BLaER1 (cell line): ENCODE measurements at regions not wholly inside any gene's neighbourhood (a gene's known extent, or its start where the extent isn't known, plus 50 kb on each side); places are given as distances from the start of the nearest gene placed in this dataset.

Source experiments
- H3K27ac ChIP-seq: shearing (Covaris generic); formaldehyde crosslinking; 2 replicates; pipeline ENCODE4 v1.8.1; 2022
- H3K27me3 ChIP-seq: shearing (Covaris generic); formaldehyde crosslinking; 2 replicates; pipeline ENCODE4 v1.8.1; 2022
- H3K36me3 ChIP-seq: shearing (Covaris generic); formaldehyde crosslinking; 2 replicates; pipeline ENCODE4 v1.8.1; 2022
- H3K4me1 ChIP-seq: shearing (Covaris generic); formaldehyde crosslinking; 2 replicates; pipeline ENCODE4 v1.8.1; 2022
- H3K4me2 ChIP-seq: shearing (Covaris generic); formaldehyde crosslinking; 2 replicates; pipeline ENCODE4 v1.8.1; 2022
- H3K4me3 ChIP-seq: shearing (Covaris generic); formaldehyde crosslinking; 2 replicates; pipeline ENCODE4 v1.8.1; 2022
- H3K9ac ChIP-seq: shearing (Covaris generic); formaldehyde crosslinking; 2 replicates; pipeline ENCODE4 v1.8.1; 2022
- H3K9me3 ChIP-seq: shearing (Covaris generic); formaldehyde crosslinking; 2 replicates; pipeline ENCODE4 v1.8.1; 2022
- H4K20me1 ChIP-seq: shearing (Covaris generic); formaldehyde crosslinking; 2 replicates; pipeline ENCODE4 v1.8.1; 2022
- Cebpa-rat ChIP-seq: shearing (Covaris generic); IDR thresholded peaks from 2 replicates; pipeline ENCODE4 v1.8.1; 2022

GRCh38 chr2:183919167-183919566 lies 679.2 kb upstream of the ZNF804A start:
- Histone ChIP-seq H3K9me3 (no peaks in the 10 kb centered on the region), H3K36me3 (no peaks in the 10 kb centered on the region), H3K4me3 (no peak overlapping the region), H3K27ac (no peak overlapping the region), H3K9ac (no peak overlapping the region), H3K4me2 (no peak overlapping the region), H3K27me3 (no peaks in the 10 kb centered on the region), H4K20me1 (no peaks in the 10 kb centered on the region), H3K4me1 (no peaks in the 10 kb centered on the region)
- TF ChIP-seq Cebpa-rat: no peak

- no peak for TF ChIP-seq Cebpa-rat
- Histone ChIP-seq H4K20me1 (no peaks in the 10 kb centered on the region), H3K27ac (no peak overlapping the region), H3K9ac (no peak overlapping the region), H3K9me3 (no peaks in the 10 kb centered on the region), H3K27me3 (no peaks in the 10 kb centered on the region), H3K4me3 (no peak overlapping the region), H3K4me2 (no peak overlapping the region), H3K36me3 (no peaks in the 10 kb centered on the region), H3K4me1 (no peaks in the 10 kb centered on the region)
Observed at GRCh38 chr2:183919926-183920325, 678.4 kb upstream of the ZNF804A start.

GRCh38 chr2:183925281-183925680 lies 673.0 kb upstream of the ZNF804A start:
- H3K27ac ChIP-seq: no peak overlapping the region
- H4K20me1 ChIP-seq: no peaks in the 10 kb centered on the region
- H3K4me1 ChIP-seq: no peaks in the 10 kb centered on the region
- TF ChIP-seq Cebpa-rat: peak; percentile 73; the same call in 1 of the 2 replicates
- H3K27me3 ChIP-seq: no peaks in the 10 kb centered on the region
- H3K9ac ChIP-seq: no peak overlapping the region
- H3K4me2 ChIP-seq: no peak overlapping the region
- no peaks in the 10 kb centered on the region for H3K9me3 ChIP-seq
- H3K36me3 ChIP-seq: no peaks in the 10 kb centered on the region
- H3K4me3 ChIP-seq: no peak overlapping the region

- Histone ChIP-seq H3K27me3 (no peaks in the 10 kb centered on the region), H3K36me3 (no peaks in the 10 kb centered on the region), H3K9me3 (no peaks in the 10 kb centered on the region), H3K4me1 (no peaks in the 10 kb centered on the region), H3K9ac (no peak overlapping the region), H3K27ac (no peak overlapping the region), H3K4me3 (no peak overlapping the region), H3K4me2 (no peak overlapping the region), H4K20me1 (no peaks in the 10 kb centered on the region)
- TF ChIP-seq Cebpa-rat: no peak
Observed at GRCh38 chr2:183926433-183926832, 671.9 kb upstream of the ZNF804A start.

- H3K27ac ChIP-seq: no peak overlapping the region
- no peaks in the 10 kb centered on the region for H3K4me1 ChIP-seq
- no peak overlapping the region for H3K9ac ChIP-seq
- no peak overlapping the region for H3K4me2 ChIP-seq
- TF ChIP-seq Cebpa-rat: no peak
- no peaks in the 10 kb centered on the region for H4K20me1 ChIP-seq
- no peaks in the 10 kb centered on the region for H3K27me3 ChIP-seq
- H3K4me3 ChIP-seq: no peak overlapping the region
- H3K36me3 ChIP-seq: no peaks in the 10 kb centered on the region
- H3K9me3 ChIP-seq: no peaks in the 10 kb centered on the region
Observed at GRCh38 chr2:183927406-183928325, 670.7 kb upstream of the ZNF804A start.

- Histone ChIP-seq H3K36me3 (no peaks in the 10 kb centered on the region), H3K9me3 (no peaks in the 10 kb centered on the region), H3K9ac (no peak overlapping the region), H3K4me3 (no peak overlapping the region), H4K20me1 (no peaks in the 10 kb centered on the region), H3K4me1 (no peaks in the 10 kb centered on the region), H3K27ac (no peak overlapping the region), H3K4me2 (no peak overlapping the region), H3K27me3 (no peaks in the 10 kb centered on the region)
- TF ChIP-seq Cebpa-rat: no peak
Observed at GRCh38 chr2:183935005-183935404, 663.3 kb upstream of the ZNF804A start.

GRCh38 chr2:183937220-183937619 lies 661.1 kb upstream of the ZNF804A start:
- Histone ChIP-seq H3K36me3 (no peaks in the 10 kb centered on the region), H3K4me1 (no peaks in the 10 kb centered on the region), H3K4me2 (no peak overlapping the region), H3K9ac (no peak overlapping the region), H4K20me1 (no peaks in the 10 kb centered on the region), H3K27ac (no peak overlapping the region), H3K9me3 (no peaks in the 10 kb centered on the region), H3K4me3 (no peak overlapping the region), H3K27me3 (no peaks in the 10 kb centered on the region)
- no peak for TF ChIP-seq Cebpa-rat

- no peaks in the 10 kb centered on the region for H3K9me3 ChIP-seq
- no peaks in the 10 kb centered on the region for H3K27me3 ChIP-seq
- no peaks in the 10 kb centered on the region for H3K4me1 ChIP-seq
- H4K20me1 ChIP-seq: no peaks in the 10 kb centered on the region
- no peak overlapping the region for H3K4me3 ChIP-seq
- H3K27ac ChIP-seq: no peak overlapping the region
- no peaks in the 10 kb centered on the region for H3K36me3 ChIP-seq
- no peak overlapping the region for H3K9ac ChIP-seq
- TF ChIP-seq Cebpa-rat: no peak
- no peak overlapping the region for H3K4me2 ChIP-seq
Observed at GRCh38 chr2:183946193-183946592, 652.1 kb upstream of the ZNF804A start.

GRCh38 chr2:183948861-183949260 lies 649.5 kb upstream of the ZNF804A start:
- no peak overlapping the region for H3K4me2 ChIP-seq
- H3K27me3 ChIP-seq: no peaks in the 10 kb centered on the region
- no peak overlapping the region for H3K27ac ChIP-seq
- H3K4me1 ChIP-seq: no peaks in the 10 kb centered on the region
- TF ChIP-seq Cebpa-rat: no peak
- no peaks in the 10 kb centered on the region for H4K20me1 ChIP-seq
- no peak overlapping the region for H3K9ac ChIP-seq
- no peak overlapping the region for H3K4me3 ChIP-seq
- no peaks in the 10 kb centered on the region for H3K36me3 ChIP-seq
- no peaks in the 10 kb centered on the region for H3K9me3 ChIP-seq

- Histone ChIP-seq H3K9me3 (no peaks in the 10 kb centered on the region), H3K4me3 (no peak overlapping the region), H3K9ac (no peak overlapping the region), H4K20me1 (no peaks in the 10 kb centered on the region), H3K4me2 (no peak overlapping the region), H3K27me3 (no peaks in the 10 kb centered on the region), H3K36me3 (no peaks in the 10 kb centered on the region), H3K27ac (no peak overlapping the region), H3K4me1 (no peaks in the 10 kb centered on the region)
- TF ChIP-seq Cebpa-rat: no peak
Observed at GRCh38 chr2:183950673-183951072, 647.7 kb upstream of the ZNF804A start.
